ENCODE measurements at regions not wholly inside any gene's neighbourhood (a gene's known extent, or its start where the extent isn't known, plus 50 kb on each side); places are given as distances from the start of the nearest gene placed in this dataset.

- 71 to 100% methylated on average over 1 of the region's 1 CpG for WGBS, 2 donors (ENCODE audit: low coverage in 1 of 2)
- no peak for ATAC-seq
Observed at GRCh38 chr5:143476601-143477211, 73.2 kb upstream of the NR3C1 start.

GRCh38 chr5:143474616-143475015 is 71.1 kb upstream of the NR3C1 start:
- WGBS, 2 donors (ENCODE audit: low coverage in 1 of 2): 84 to 87% methylated on average over 2 to 3 of the region's 3 CpGs
- ATAC-seq: no peak
- Histone ChIP-seq H3K4me1 (peaks cover 0 to 11% (median 3%) of the 10 kb centered on the region in 3 donors), H3K4me3 (no peak overlapping the region), H3K9me3 (no peaks in the 10 kb centered on the region), H3K27me3 (no peaks in the 10 kb centered on the region), H3K36me3 (no peaks in the 10 kb centered on the region), H3K27ac (no peak overlapping the region)
- TF ChIP-seq CTCF (IDR thresholded peaks at IDR 0.05) (no peak), POLR2AphosphoS5 (IDR thresholded peaks at IDR 0.05) (no peak), POLR2A (IDR thresholded peaks at IDR 0.05) (no peak), EP300 (IDR thresholded peaks at IDR 0.05) (no peak)

More at GRCh38 chr5:143476601-143477211, 73.2 kb upstream of the NR3C1 start:
- TF ChIP-seq EP300 (IDR thresholded peaks at IDR 0.05): no peak
- TF ChIP-seq POLR2AphosphoS5 (IDR thresholded peaks at IDR 0.05): no peak
- TF ChIP-seq CTCF (IDR thresholded peaks at IDR 0.05): no peak
- TF ChIP-seq POLR2A (IDR thresholded peaks at IDR 0.05): no peak
- Histone ChIP-seq H3K4me1 (peaks cover 0 to 11% (median 0%) of the 10 kb centered on the region in 3 donors), H3K27me3 (no peaks in the 10 kb centered on the region), H3K9me3 (no peaks in the 10 kb centered on the region), H3K27ac (no peak overlapping the region), H3K36me3 (no peaks in the 10 kb centered on the region), H3K4me3 (no peak overlapping the region)

GRCh38 chr5:143473481-143473880 is 70.0 kb upstream of the NR3C1 start:
- no peak for ATAC-seq
- TF ChIP-seq CTCF (IDR thresholded peaks at IDR 0.05) (no peak), EP300 (IDR thresholded peaks at IDR 0.05) (no peak), POLR2AphosphoS5 (IDR thresholded peaks at IDR 0.05) (no peak), POLR2A (IDR thresholded peaks at IDR 0.05) (no peak)
- Histone ChIP-seq H3K27me3 (no peaks in the 10 kb centered on the region), H3K4me3 (no peak overlapping the region), H3K36me3 (no peaks in the 10 kb centered on the region), H3K27ac (no peak overlapping the region), H3K9me3 (no peaks in the 10 kb centered on the region), H3K4me1 (peaks cover 0 to 11% (median 3%) of the 10 kb centered on the region in 3 donors)
- 95 to 96% methylated on average over 5 of the region's 5 CpGs for WGBS, 2 donors (ENCODE audit: low coverage in 1 of 2)

GRCh38 chr5:143472576-143472975 is 69.1 kb upstream of the NR3C1 start:
- no peak for ATAC-seq
- no peak overlapping the region for H3K4me3 ChIP-seq
- no peak overlapping the region for H3K27ac ChIP-seq
- peaks cover 0 to 11% (median 3%) of the 10 kb centered on the region in 3 donors for H3K4me1 ChIP-seq
- no peaks in the 10 kb centered on the region for H3K36me3 ChIP-seq
- H3K27me3 ChIP-seq: no peaks in the 10 kb centered on the region
- no peak for TF ChIP-seq CTCF (IDR thresholded peaks at IDR 0.05)
- TF ChIP-seq POLR2A (IDR thresholded peaks at IDR 0.05): no peak
- TF ChIP-seq EP300 (IDR thresholded peaks at IDR 0.05): no peak
- no peak for TF ChIP-seq POLR2AphosphoS5 (IDR thresholded peaks at IDR 0.05)
- no peaks in the 10 kb centered on the region for H3K9me3 ChIP-seq
- 67 to 90% methylated on average over 1 of the region's 1 CpG for WGBS, 2 donors (ENCODE audit: low coverage in 1 of 2)

All from gastroesophageal sphincter (tissue), 4 donors.